ENCODE measurements at regions not wholly inside any gene's neighbourhood (a gene's known extent, or its start where the extent isn't known, plus 50 kb on each side); places are given as distances from the start of the nearest gene placed in this dataset.

- no peak for TF ChIP-seq CTCF (IDR thresholded peaks at IDR 0.05)
- Histone ChIP-seq H3K4me1 (ENCODE audit: control insufficient read depth in 1 of 2, low read depth in 2 of 2) (no peaks in the 10 kb centered on the region), H3K27me3 (replicated peaks; ENCODE audit: insufficient read depth) (no peaks in the 10 kb centered on the region), H3K4me3 (no peak overlapping the region), H3K36me3 (no peaks in the 10 kb centered on the region), H3K27ac (no peak overlapping the region), H3K9me3 (no peaks in the 10 kb centered on the region)
- no peak for DNase-seq (ENCODE audit: low spot score)
- ATAC-seq (ENCODE audit: insufficient number of reproducible peaks, low FRiP score, low read depth), result no peak
Measured at GRCh38 chr5:2546938-2547337, 204.5 kb downstream of the IRX2 start.

- no peak for ATAC-seq (ENCODE audit: insufficient number of reproducible peaks, low FRiP score, low read depth)
- no peak overlapping the region for H3K27ac ChIP-seq
Measured at GRCh38 chr5:2544003-2544402, 207.5 kb downstream of the IRX2 start.

GRCh38 chr5:2542821-2543220, 208.7 kb downstream of the IRX2 start:
- no peak overlapping the region for H3K4me3 ChIP-seq

More at GRCh38 chr5:2544003-2544402, 207.5 kb downstream of the IRX2 start:
- Histone ChIP-seq H3K4me3 (no peak overlapping the region), H3K36me3 (no peaks in the 10 kb centered on the region), H3K4me1 (ENCODE audit: control insufficient read depth in 1 of 2, low read depth in 2 of 2) (no peaks in the 10 kb centered on the region), H3K9me3 (no peaks in the 10 kb centered on the region), H3K27me3 (replicated peaks; ENCODE audit: insufficient read depth) (no peaks in the 10 kb centered on the region)
- DNase-seq (ENCODE audit: low spot score), result no peak
- no peak for TF ChIP-seq CTCF (IDR thresholded peaks at IDR 0.05)

GRCh38 chr5:2542026-2542425, 209.5 kb downstream of the IRX2 start:
- no peaks in the 10 kb centered on the region for H3K4me1 ChIP-seq (ENCODE audit: control insufficient read depth in 1 of 2, low read depth in 2 of 2)
- no peak overlapping the region for H3K4me3 ChIP-seq
- H3K27ac ChIP-seq, result no peak overlapping the region
- no peaks in the 10 kb centered on the region for H3K9me3 ChIP-seq
- ATAC-seq (ENCODE audit: insufficient number of reproducible peaks, low FRiP score, low read depth) (no peak), DNase-seq (ENCODE audit: low spot score) (no peak)
- H3K27me3 ChIP-seq (replicated peaks; ENCODE audit: insufficient read depth), result no peaks in the 10 kb centered on the region
- no peak for TF ChIP-seq CTCF (IDR thresholded peaks at IDR 0.05)
- no peaks in the 10 kb centered on the region for H3K36me3 ChIP-seq

More at GRCh38 chr5:2542821-2543220, 208.7 kb downstream of the IRX2 start:
- Histone ChIP-seq H3K9me3 (no peaks in the 10 kb centered on the region), H3K4me1 (ENCODE audit: control insufficient read depth in 1 of 2, low read depth in 2 of 2) (no peaks in the 10 kb centered on the region), H3K27ac (no peak overlapping the region), H3K27me3 (replicated peaks; ENCODE audit: insufficient read depth) (no peaks in the 10 kb centered on the region), H3K36me3 (no peaks in the 10 kb centered on the region)
- TF ChIP-seq CTCF (IDR thresholded peaks at IDR 0.05), result no peak
- ATAC-seq (ENCODE audit: insufficient number of reproducible peaks, low FRiP score, low read depth) (no peak), DNase-seq (ENCODE audit: low spot score) (no peak)

- Histone ChIP-seq H3K27ac (no peak overlapping the region), H3K4me3 (no peak overlapping the region), H3K36me3 (no peaks in the 10 kb centered on the region), H3K9me3 (no peaks in the 10 kb centered on the region), H3K4me1 (ENCODE audit: control insufficient read depth in 1 of 2, low read depth in 2 of 2) (no peaks in the 10 kb centered on the region), H3K27me3 (replicated peaks; ENCODE audit: insufficient read depth) (no peaks in the 10 kb centered on the region)
- ATAC-seq (ENCODE audit: insufficient number of reproducible peaks, low FRiP score, low read depth) (no peak), DNase-seq (ENCODE audit: low spot score) (no peak)
- TF ChIP-seq CTCF (IDR thresholded peaks at IDR 0.05), result no peak
Measured at GRCh38 chr5:2538169-2538568, 213.3 kb downstream of the IRX2 start.
